ENCODE measurements at regions not wholly inside any gene's neighbourhood (a gene's known extent, or its start where the extent isn't known, plus 50 kb on each side); places are given as distances from the start of the nearest gene placed in this dataset.

- Mint-ChIP-seq H3K36me3 (ENCODE audit: low read depth) (no peaks in the 10 kb centered on the region), H3K4me1 (peaks cover 18% of the 10 kb centered on the region; the same call in 2 of the 3 replicates), H3K27me3 (ENCODE audit: insufficient read depth, low read depth, poor library complexity) (peaks cover 2% of the 10 kb centered on the region), H3K9me3 (no peaks in the 10 kb centered on the region), H3K27ac (0 out of 2 replicates have a peak overlapping the region, but pooled peaks have one; percentile 27), H3K4me3 (no peak overlapping the region)
- Histone ChIP-seq H3K36me3 (ENCODE audit: insufficient read depth) (no peaks in the 10 kb centered on the region), H3K4me3 (no peak overlapping the region), H3K4me1 (ENCODE audit: insufficient read depth) (peaks cover 14% of the 10 kb centered on the region), H2AFZ (peak overlapping the region; percentile 43; the same call in 1 of the 2 replicates), H3K79me2 (replicated peaks; ENCODE audit: insufficient read depth) (no peaks in the 10 kb centered on the region), H4K20me1 (replicated peaks; ENCODE audit: insufficient read depth) (no peaks in the 10 kb centered on the region), H3K27me3 (ENCODE audit: insufficient read depth) (no peaks in the 10 kb centered on the region), H3K9me2 (ENCODE audit: insufficient read depth) (peaks cover 23% of the 10 kb centered on the region), H3F3A (replicated peaks; ENCODE audit: low read depth) (no peaks in the 10 kb centered on the region), H3K4me2 (no peak overlapping the region), H3K27ac (ENCODE audit: low read depth) (no peak overlapping the region)
- ATAC-seq (no peak), DNase-seq (ENCODE audit: low spot score) (no peak)
- TF ChIP-seq REST (IDR thresholded peaks at IDR 0.05; ENCODE audit: unreplicated experiment), result no peak
- TF ChIP-seq NANOG (IDR thresholded peaks at IDR 0.05; ENCODE audit: borderline replicate concordance), result no peak
- TF ChIP-seq ZNF114 (CRISPR knock-in tag; IDR thresholded peaks at IDR 0.05), result no peak
- no peak for TF ChIP-seq CREB1 (CRISPR knock-in tag; IDR thresholded peaks at IDR 0.05; ENCODE audit: low read depth)
- TF ChIP-seq POLR2AphosphoS5 (IDR thresholded peaks at IDR 0.05; ENCODE audit: low read depth), result no peak
- TF ChIP-seq STAT1 (IDR thresholded peaks at IDR 0.05; ENCODE audit: unreplicated experiment), result no peak
- no peak for TF ChIP-seq ETS1 (IDR thresholded peaks at IDR 0.05)
- TF ChIP-seq EZH2phosphoT487 (IDR thresholded peaks at IDR 0.05; ENCODE audit: unreplicated experiment), result no peak
- TF ChIP-seq JUNB (IDR thresholded peaks at IDR 0.05; ENCODE audit: unreplicated experiment), result no peak
- TF ChIP-seq ZNF331 (CRISPR knock-in tag; IDR thresholded peaks at IDR 0.05; ENCODE audit: low read depth), result no peak
- no peak for TF ChIP-seq CTCF (conservative IDR thresholded peaks at IDR 0.05; ENCODE audit: low read depth in 2 of 2)
- TF ChIP-seq ZNF462 (CRISPR knock-in tag; IDR thresholded peaks at IDR 0.05), result no peak
- TF ChIP-seq EZH2 (IDR thresholded peaks at IDR 0.05; ENCODE audit: low read depth, unreplicated experiment), result no peak
Observed at GRCh38 chr17:71338396-71338795, 782.4 kb upstream of the SOX9 start.

Data from GM23338 (cell line).